ENCODE measurements at regions not wholly inside any gene's neighbourhood (a gene's known extent, or its start where the extent isn't known, plus 50 kb on each side); places are given as distances from the start of the nearest gene placed in this dataset.

GRCh38 chr20:52578559-52578958, 387.0 kb upstream of the ZFP64 start:
- DNase-seq (ENCODE audit: low read depth): no peak

- no peak for DNase-seq (ENCODE audit: low read depth)
Observed at GRCh38 chr20:52577696-52578095, 386.1 kb upstream of the ZFP64 start.

GRCh38 chr20:52572687-52573086, 381.1 kb upstream of the ZFP64 start:
- DNase-seq (ENCODE audit: low read depth): peak; percentile 43

- peak; percentile 73 for DNase-seq (ENCODE audit: low read depth)
Observed at GRCh38 chr20:52569201-52569600, 377.6 kb upstream of the ZFP64 start.

- no peak for DNase-seq (ENCODE audit: low read depth)
Observed at GRCh38 chr20:52565614-52566013, 374.0 kb upstream of the ZFP64 start.

GRCh38 chr20:52564594-52564993, 373.0 kb upstream of the ZFP64 start:
- no peak for DNase-seq (ENCODE audit: low read depth)

- DNase-seq (ENCODE audit: low read depth): peak; percentile 79
Observed at GRCh38 chr20:52552181-52552872, 360.7 kb upstream of the ZFP64 start.

GRCh38 chr20:52542131-52542530, 350.6 kb upstream of the ZFP64 start:
- DNase-seq (ENCODE audit: low read depth): no peak

- no peak for DNase-seq (ENCODE audit: low read depth)
Observed at GRCh38 chr20:52540509-52540908, 348.9 kb upstream of the ZFP64 start.

GRCh38 chr20:52539891-52540290, 348.3 kb upstream of the ZFP64 start:
- no peak for DNase-seq (ENCODE audit: low read depth)

GRCh38 chr20:52536841-52537400, 345.3 kb upstream of the ZFP64 start:
- peak; percentile 46 for DNase-seq (ENCODE audit: low read depth)

- DNase-seq (ENCODE audit: low read depth): no peak
Observed at GRCh38 chr20:52536040-52536439, 344.5 kb upstream of the ZFP64 start.

GRCh38 chr20:52534616-52535015, 343.0 kb upstream of the ZFP64 start:
- DNase-seq (ENCODE audit: low read depth): no peak

GRCh38 chr20:52533401-52533800, 341.8 kb upstream of the ZFP64 start:
- no peak for DNase-seq (ENCODE audit: low read depth)

- no peak for DNase-seq (ENCODE audit: low read depth)
Observed at GRCh38 chr20:52532674-52533073, 341.1 kb upstream of the ZFP64 start.

GRCh38 chr20:52530571-52530970, 339.0 kb upstream of the ZFP64 start:
- no peak for DNase-seq (ENCODE audit: low read depth)

- peak; percentile 46 for DNase-seq (ENCODE audit: low read depth)
Observed at GRCh38 chr20:52529826-52530225, 338.2 kb upstream of the ZFP64 start.

GRCh38 chr20:52524861-52525260, 333.3 kb upstream of the ZFP64 start:
- no peak for DNase-seq (ENCODE audit: low read depth)

- no peak for DNase-seq (ENCODE audit: low read depth)
Observed at GRCh38 chr20:52518735-52519134, 327.2 kb upstream of the ZFP64 start.

- no peak for DNase-seq (ENCODE audit: low read depth)
Observed at GRCh38 chr20:52515877-52516276, 324.3 kb upstream of the ZFP64 start.

GRCh38 chr20:52500157-52500556, 308.6 kb upstream of the ZFP64 start:
- DNase-seq (ENCODE audit: low read depth): no peak

- no peak for DNase-seq (ENCODE audit: low read depth)
Observed at GRCh38 chr20:52497731-52498130, 306.2 kb upstream of the ZFP64 start.

- DNase-seq (ENCODE audit: low read depth): no peak
Observed at GRCh38 chr20:52496191-52496590, 304.6 kb upstream of the ZFP64 start.

GRCh38 chr20:52494244-52494643, 302.7 kb upstream of the ZFP64 start:
- peak; percentile 91 for DNase-seq (ENCODE audit: low read depth)

Measured in Daoy (cell line).